HepG2 (cell line): ENCODE measurements at regions not wholly inside any gene's neighbourhood (a gene's known extent, or its start where the extent isn't known, plus 50 kb on each side); places are given as distances from the start of the nearest gene placed in this dataset.

Experiments used
- ATAC-seq: fragments of 200-7000 bp; cut with Tn5 transposase; 3 replicates; pipeline ENCODE4 v1.9.1; 2020; ENCODE audit warnings: mild to moderate bottlenecking, moderate library complexity
- BruUV-seq: library from RNA; stranded (reverse); fragments of 400-500 nt; replicated peaks from 2 replicates; lab custom pipeline; 2021; lab: Mats Ljungman, UMichigan
- CTCF ChIA-PET: fragments of 300-600 bp; formaldehyde crosslinking; extraction: SDS; loops from one replicate; lab custom pipeline; 2021; ENCODE audit warnings: low total read pairs, inconsistent platforms, low intra/inter-chr PET ratio; lab: Yijun Ruan, JAX
- POLR2A ChIA-PET: fragments of 350-600 bp; sonication (Branson Sonifier 250); formaldehyde crosslinking; loops from one replicate; lab custom pipeline; 2020; ENCODE audit warnings: antibody characterized with exemption, inconsistent platforms; lab: Yijun Ruan, JAX
- DNase-seq: peaks from one replicate; pipeline ENCODE4 v3.0.0-alpha.2; 2015; ENCODE audit warnings: low spot score
- FAIRE-seq: peaks from 3 replicates; lab custom pipeline; 2011; peaks lifted over from hg19 to GRCh38; lab: Jason Lieb, UNC
- H2AFZ ChIP-seq: one replicate; pipeline ENCODE4 v1.6.1; 2011; ENCODE audit warnings: low read length, inconsistent platforms
- H3K27ac ChIP-seq: fragments of 300-600 bp; 3 replicates; pipeline ENCODE4 v1.8.0; 2011; ENCODE audit warnings: mixed run types, mild to moderate bottlenecking, mixed read lengths, low read length, inconsistent platforms; ENCODE audit not compliant: insufficient read depth; ENCODE audit errors: extremely low read length
- H3K27me3 ChIP-seq, 2 experiments: fragments of 200-600 bp in 1 of 2; 2 replicates in 1 of 2; 3 replicates in 1 of 2; pipeline versions ENCODE4 v1.6.0 to v1.8.0; 2011; ENCODE audit warnings: low read length in 2 of 2, mild to moderate bottlenecking in 2 of 2, moderate library complexity in 2 of 2, inconsistent platforms in 1 of 2; ENCODE audit not compliant: insufficient read depth in 2 of 2, control insufficient read depth in 1 of 2
- H3K36me3 ChIP-seq, 2 experiments: fragments of 200-600 bp in 1 of 2; replicated peaks in 1 of 2; 2 replicates in 1 of 2; 3 replicates in 1 of 2; pipeline versions ENCODE4 v1.5.1 to v1.8.0; 2011; ENCODE audit warnings: low read length in 2 of 2, inconsistent platforms in 1 of 2; ENCODE audit not compliant: insufficient read depth in 2 of 2, control insufficient read depth in 1 of 2
- H3K4me1 ChIP-seq: 2 replicates; pipeline ENCODE4 v1.5.1; 2012; ENCODE audit warnings: low read length, inconsistent platforms; ENCODE audit not compliant: insufficient read depth
- H3K4me2 ChIP-seq: 2 replicates; pipeline ENCODE4 v1.6.0; 2011; ENCODE audit warnings: low read depth, low read length, inconsistent platforms
- H3K4me3 ChIP-seq, 3 experiments: fragments of 200-600 bp in 1 of 3; sonication (generic), shearing (Covaris generic) in 1 of 3; replicated peaks in 1 of 3; 2 replicates each; pipeline ENCODE4 v1.5.1; 2011 to 2016; ENCODE audit warnings: low read length in 3 of 3, inconsistent platforms in 2 of 3, low read depth in 2 of 3, mild to moderate bottlenecking in 2 of 3, control low read depth in 1 of 3, mixed read lengths in 1 of 3; ENCODE audit not compliant: insufficient read depth in 1 of 3
- H3K79me2 ChIP-seq: one replicate; pipeline ENCODE4 v1.6.1; 2011; ENCODE audit warnings: low read length, inconsistent platforms; ENCODE audit not compliant: insufficient read depth
- H3K9ac ChIP-seq: 2 replicates; pipeline ENCODE4 v1.6.0; 2011; ENCODE audit warnings: mild to moderate bottlenecking, low read depth, low read length, inconsistent platforms; ENCODE audit not compliant: insufficient read depth
- H3K9me3 ChIP-seq: 2 replicates; pipeline ENCODE4 v1.5.1; 2012; ENCODE audit warnings: mild to moderate bottlenecking, low read length
- H4K20me1 ChIP-seq: 2 replicates; pipeline ENCODE4 v1.6.0; 2011; ENCODE audit warnings: inconsistent platforms, mild to moderate bottlenecking, low read length, moderate library complexity; ENCODE audit not compliant: insufficient read depth
- ARHGAP35 ChIP-seq: sonication (generic); formaldehyde crosslinking; IDR thresholded peaks from 2 replicates; pipeline ENCODE4 v1.9.0; 2022; ENCODE audit warnings: mild to moderate bottlenecking, inconsistent platforms, moderate library complexity, missing genetic modification reagents, borderline replicate concordance
- FOXK2 ChIP-seq: fragments of 450-650 bp; IDR thresholded peaks from 2 replicates; pipeline ENCODE4 v1.6.1; 2016
- MBD4 ChIP-seq: IDR thresholded peaks from 2 replicates; pipeline ENCODE4 v1.6.1; 2012; ENCODE audit warnings: low read length, inconsistent platforms, borderline replicate concordance
- MXD4 ChIP-seq: IDR thresholded peaks from 2 replicates; pipeline ENCODE4 v1.6.1; 2016; ENCODE audit warnings: mild to moderate bottlenecking, missing biosample characterization, missing genetic modification reagents
- NFATC3 ChIP-seq: sonication (generic); formaldehyde crosslinking; IDR thresholded peaks from 2 replicates; pipeline ENCODE4 v1.5.1; 2020; ENCODE audit warnings: mild to moderate bottlenecking, missing genetic modification reagents
- RNF2 ChIP-seq: fragments of 450-650 bp; conservative IDR thresholded peaks from 2 replicates; pipeline ENCODE4 v1.6.1; 2016; ENCODE audit warnings: low read depth
- ZHX1 ChIP-seq: sonication (generic); formaldehyde crosslinking; IDR thresholded peaks from 2 replicates; pipeline ENCODE4 v1.8.1; 2022; ENCODE audit warnings: low read depth, mild to moderate bottlenecking, missing genetic modification reagents
- ZNF24 ChIP-seq: fragments of 450-650 bp; IDR thresholded peaks from 2 replicates; pipeline ENCODE4 v1.6.1; 2017; ENCODE audit warnings: antibody characterized with exemption, mild to moderate bottlenecking
- ZNF292 ChIP-seq: sonication (generic); formaldehyde crosslinking; IDR thresholded peaks from 2 replicates; pipeline ENCODE4 v1.8.1; 2022; ENCODE audit warnings: mild to moderate bottlenecking, low read depth, missing genetic modification reagents, borderline replicate concordance
- ZNF407 ChIP-seq: sonication (generic); formaldehyde crosslinking; IDR thresholded peaks from one replicate; pipeline ENCODE4 v1.5.1; 2020; ENCODE audit warnings: mild to moderate bottlenecking, missing genetic modification reagents; ENCODE audit errors: not compliant biosample characterization
- ZNF761 ChIP-seq: sonication (generic); formaldehyde crosslinking; conservative IDR thresholded peaks from 2 replicates; pipeline ENCODE4 v1.4.0; 2020; ENCODE audit warnings: mild to moderate bottlenecking, missing genetic modification reagents
- ZNF766 ChIP-seq: sonication (generic); formaldehyde crosslinking; IDR thresholded peaks from 2 replicates; pipeline ENCODE4 v1.5.0; 2020; ENCODE audit warnings: missing genetic modification reagents, borderline replicate concordance
- WGBS: methylation state at CpG from one replicate; pipeline ENCODE4 v1.1.6; 2017; ENCODE audit warnings: low lambda C conversion rate; 5-methylcytosine and 5-hydroxymethylcytosine counted together
- in situ Hi-C: cut with HindIII; loops from 2 replicates; pipeline ENCODE4 v1.10.0; 2017; ENCODE audit warnings: low pct_unique_long_range_greater_than_20kb; ENCODE audit not compliant: extremely low pct_ligation_motif_present
- intact Hi-C: fragments of 100-400 bp; cut with micrococcal nuclease; formaldehyde crosslinking; loops from one replicate; pipeline ENCODE4 v1.10.0; 2022; ENCODE audit not compliant: unreplicated experiment

DNA sequence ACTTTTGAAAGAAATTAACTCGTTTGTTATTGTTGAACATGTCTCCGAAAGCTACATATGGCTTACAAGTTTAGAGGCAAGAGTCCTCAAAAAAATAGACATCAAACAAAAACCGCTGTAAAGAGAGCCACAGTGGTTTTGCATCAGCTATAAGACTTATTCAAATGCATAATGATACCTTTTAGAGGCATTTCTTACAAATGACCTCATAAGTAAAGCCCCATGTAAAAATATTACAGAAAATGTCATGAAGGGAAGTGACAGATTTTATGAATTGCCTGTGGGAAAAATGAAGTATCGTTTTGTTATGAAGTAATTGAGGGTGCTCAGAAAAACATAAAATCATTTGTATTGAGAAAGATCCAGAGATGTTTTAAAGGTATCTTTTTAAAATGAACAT, 598.0 kb downstream of the NXPH1 start:
- ATAC-seq = no peak
- Histone ChIP-seq H3K79me2 (no peaks in the 10 kb centered on the region), H3K36me3 (no peaks in the 10 kb centered on the region), H3K4me2 (no peak overlapping the region), H2AFZ (no peak overlapping the region), H4K20me1 (no peaks in the 10 kb centered on the region), H3K4me3 (no peak overlapping the region), H3K27me3 (no peaks in the 10 kb centered on the region), H3K9me3 (peaks cover 41% of the 10 kb centered on the region), H3K4me1 (no peaks in the 10 kb centered on the region), H3K27ac (no peak overlapping the region), H3K9ac (no peak overlapping the region)
- 7% methylated on average over 4 of the region's 4 CpGs for WGBS
- ChIA-PET POLR2A (no interaction called here), CTCF (no interaction called here)
- TF ChIP-seq ZNF24 (no peak), ZNF761 (CRISPR knock-in tag) (no peak), ZNF407 (CRISPR knock-in tag) (no peak), ZHX1 (CRISPR knock-in tag) (no peak), MBD4 (no peak), MXD4 (CRISPR knock-in tag) (no peak), ARHGAP35 (CRISPR knock-in tag) (no peak), ZNF292 (CRISPR knock-in tag) (no peak), RNF2 (no peak), NFATC3 (CRISPR knock-in tag) (no peak), FOXK2 (no peak), ZNF766 (no peak)
- intact Hi-C loops = no loop called here
- FAIRE-seq = no peak
- in situ Hi-C loops = no loop called here
- no peak for DNase-seq
- no TSS peak for BruUV-seq
